ENCODE measurements at regions not wholly inside any gene's neighbourhood (a gene's known extent, or its start where the extent isn't known, plus 50 kb on each side); places are given as distances from the start of the nearest gene placed in this dataset.

GRCh38 chr13:73367886-73368285 is 309.1 kb downstream of the KLF5 start:
- no peak for FAIRE-seq

GRCh38 chr13:73366241-73366640 is 307.4 kb downstream of the KLF5 start:
- FAIRE-seq, result no peak

- no peak for FAIRE-seq
These were observed 306.9 kb downstream of the KLF5 start for GRCh38 chr13:73365681-73366080.

GRCh38 chr13:73365252-73365651 is 306.4 kb downstream of the KLF5 start:
- FAIRE-seq, result no peak

- no peak for FAIRE-seq
These were observed 305.9 kb downstream of the KLF5 start for GRCh38 chr13:73364736-73365135.

- no peak for FAIRE-seq
These were observed 299.8 kb downstream of the KLF5 start for GRCh38 chr13:73358606-73359095.

GRCh38 chr13:73355134-73355533 is 296.3 kb downstream of the KLF5 start:
- no peak for FAIRE-seq

- FAIRE-seq, result no peak
These were observed 292.9 kb downstream of the KLF5 start for GRCh38 chr13:73351730-73352129.

- FAIRE-seq, result no peak
These were observed 282.9 kb downstream of the KLF5 start for GRCh38 chr13:73341748-73342147.

GRCh38 chr13:73340069-73340468 is 281.3 kb downstream of the KLF5 start:
- no peak for FAIRE-seq

- FAIRE-seq, result no peak
These were observed 280.3 kb downstream of the KLF5 start for GRCh38 chr13:73339086-73339485.

GRCh38 chr13:73338389-73338788 is 279.6 kb downstream of the KLF5 start:
- FAIRE-seq, result no peak

GRCh38 chr13:73337532-73337931 is 278.7 kb downstream of the KLF5 start:
- no peak for FAIRE-seq

- no peak for FAIRE-seq
These were observed 278.0 kb downstream of the KLF5 start for GRCh38 chr13:73336773-73337172.

- FAIRE-seq, result no peak
These were observed 277.1 kb downstream of the KLF5 start for GRCh38 chr13:73335944-73336343.

- FAIRE-seq, result no peak
These were observed 276.4 kb downstream of the KLF5 start for GRCh38 chr13:73335210-73335609.

- FAIRE-seq, result no peak
These were observed 275.6 kb downstream of the KLF5 start for GRCh38 chr13:73334445-73334844.

- no peak for FAIRE-seq
These were observed 272.8 kb downstream of the KLF5 start for GRCh38 chr13:73331556-73331955.

GRCh38 chr13:73329355-73329754 is 270.6 kb downstream of the KLF5 start:
- FAIRE-seq, result no peak

- no peak for FAIRE-seq
These were observed 268.8 kb downstream of the KLF5 start for GRCh38 chr13:73327579-73327978.

- no peak for FAIRE-seq
These were observed 267.1 kb downstream of the KLF5 start for GRCh38 chr13:73325723-73326558.

- FAIRE-seq, result no peak
These were observed 266.3 kb downstream of the KLF5 start for GRCh38 chr13:73324842-73325722.

- no peak for FAIRE-seq
These were observed 264.8 kb downstream of the KLF5 start for GRCh38 chr13:73323615-73324014.

GRCh38 chr13:73321043-73321442 is 262.2 kb downstream of the KLF5 start:
- no peak for FAIRE-seq
